ENCODE measurements at regions not wholly inside any gene's neighbourhood (a gene's known extent, or its start where the extent isn't known, plus 50 kb on each side); places are given as distances from the start of the nearest gene placed in this dataset.

DNA sequence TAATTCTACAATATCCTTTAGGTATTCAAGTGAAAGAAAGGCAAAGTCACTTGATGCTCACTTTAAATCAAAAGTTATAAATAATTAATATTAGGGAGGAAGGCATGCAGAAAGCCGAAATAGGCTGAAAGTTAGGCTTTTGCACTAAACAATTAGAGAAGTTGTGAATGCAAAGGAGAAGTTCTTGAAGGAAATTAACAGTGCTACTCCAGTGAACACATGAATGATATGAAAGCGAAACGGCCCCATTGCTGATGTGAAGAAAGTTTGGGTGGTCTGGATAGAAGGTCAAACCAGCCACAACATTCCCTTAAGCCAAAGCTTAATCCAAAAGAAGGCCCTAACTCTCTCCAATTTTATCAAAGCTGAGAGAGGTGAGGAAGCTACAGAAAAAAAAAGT, 103.1 kb upstream of the CXCR4 start:
- no peak for TF ChIP-seq CTCF (IDR thresholded peaks at IDR 0.05; ENCODE audit: low read length)
- TF ChIP-seq EZH2 (IDR thresholded peaks at IDR 0.05; ENCODE audit: borderline replicate concordance, low read length) = no peak
